GM23248 (cell line): ENCODE measurements at regions not wholly inside any gene's neighbourhood (a gene's known extent, or its start where the extent isn't known, plus 50 kb on each side); places are given as distances from the start of the nearest gene placed in this dataset.
A peak's percentile ranks its signal among the peaks of the same experiment; 100 is the strongest.

Experiments used
- DNase-seq: peaks from one replicate; pipeline ENCODE4 v3.0.0-alpha.2; 2015
- H2AFZ ChIP-seq: fragments of 200-600 bp; sonication (generic); 2 replicates; pipeline ENCODE4 v1.6.1; 2016; ENCODE audit warnings: antibody characterized with exemption
- H3F3A ChIP-seq: fragments of 200-600 bp; sonication (generic); 2 replicates; pipeline ENCODE4 v1.6.1; 2016; ENCODE audit warnings: mild to moderate bottlenecking, antibody characterized with exemption, mixed run types; ENCODE audit not compliant: insufficient read depth
- H3K27ac ChIP-seq: fragments of 200-600 bp; sonication (generic); 2 replicates; pipeline ENCODE4 v1.5.1; 2016; ENCODE audit warnings: mild to moderate bottlenecking
- H3K27me3 ChIP-seq: fragments of 200-600 bp; sonication (generic); replicated peaks from 2 replicates; pipeline ENCODE4 v1.6.1; 2016; ENCODE audit warnings: mild to moderate bottlenecking; ENCODE audit not compliant: insufficient read depth
- H3K36me3 ChIP-seq: fragments of 200-600 bp; sonication (generic); 2 replicates; pipeline ENCODE4 v1.6.1; 2016; ENCODE audit warnings: low read depth, mild to moderate bottlenecking
- H3K4me1 ChIP-seq: fragments of 200-600 bp; sonication (generic); 2 replicates; pipeline ENCODE4 v1.6.1; 2016; ENCODE audit warnings: mild to moderate bottlenecking; ENCODE audit not compliant: insufficient read depth
- H3K4me2 ChIP-seq: fragments of 200-600 bp; sonication (generic); one replicate; pipeline ENCODE4 v1.6.1; 2016; ENCODE audit warnings: mild to moderate bottlenecking; ENCODE audit not compliant: unreplicated experiment
- H3K4me3 ChIP-seq: fragments of 200-600 bp; sonication (generic); 2 replicates; pipeline ENCODE4 v1.5.1; 2016; ENCODE audit warnings: mild to moderate bottlenecking
- H3K79me2 ChIP-seq: fragments of 200-600 bp; sonication (generic); 2 replicates; pipeline ENCODE4 v1.6.1; 2016; ENCODE audit warnings: mild to moderate bottlenecking; ENCODE audit not compliant: insufficient read depth
- H3K9ac ChIP-seq: fragments of 200-600 bp; sonication (generic); 2 replicates; pipeline ENCODE4 v1.6.1; 2016; ENCODE audit warnings: mild to moderate bottlenecking
- H3K9me2 ChIP-seq: fragments of 200-600 bp; sonication (generic); 2 replicates; pipeline ENCODE4 v1.6.1; 2016; ENCODE audit warnings: mixed run types, mild to moderate bottlenecking, moderate library complexity; ENCODE audit not compliant: insufficient read depth
- H3K9me3 ChIP-seq: fragments of 200-600 bp; sonication (generic); one replicate; pipeline ENCODE4 v1.6.1; 2017; ENCODE audit warnings: low read depth
- H4K20me1 ChIP-seq: fragments of 200-600 bp; sonication (generic); 2 replicates; pipeline ENCODE4 v1.6.0; 2016; ENCODE audit not compliant: insufficient read depth
- EZH2 ChIP-seq: fragments of 200-600 bp; sonication (generic); IDR thresholded peaks from 2 replicates; pipeline ENCODE4 v1.6.1; 2018; ENCODE audit warnings: antibody characterized with exemption, mild to moderate bottlenecking; ENCODE audit not compliant: insufficient read depth, poor library complexity, severe bottlenecking
- EZH2phosphoT487 ChIP-seq: fragments of 200-600 bp; sonication (generic); IDR thresholded peaks from 2 replicates; pipeline ENCODE4 v1.6.1; 2018; ENCODE audit warnings: antibody characterized with exemption, moderate library complexity, mild to moderate bottlenecking, low read depth; ENCODE audit not compliant: insufficient read depth
- WGBS, 2 experiments: methylation state at CpG; one replicate each; pipeline ENCODE4 v1.1.6; 2015 to 2017; ENCODE audit warnings: low lambda C conversion rate in 2 of 2, low coverage in 1 of 2; ENCODE audit errors: missing lambda C conversion rate in 2 of 2; 5-methylcytosine and 5-hydroxymethylcytosine counted together
- in situ Hi-C: fragments of 300-500 bp; cut with MboI; formaldehyde crosslinking; loops from 2 replicates; pipeline ENCODE4 v1.15.0; 2020

DNA sequence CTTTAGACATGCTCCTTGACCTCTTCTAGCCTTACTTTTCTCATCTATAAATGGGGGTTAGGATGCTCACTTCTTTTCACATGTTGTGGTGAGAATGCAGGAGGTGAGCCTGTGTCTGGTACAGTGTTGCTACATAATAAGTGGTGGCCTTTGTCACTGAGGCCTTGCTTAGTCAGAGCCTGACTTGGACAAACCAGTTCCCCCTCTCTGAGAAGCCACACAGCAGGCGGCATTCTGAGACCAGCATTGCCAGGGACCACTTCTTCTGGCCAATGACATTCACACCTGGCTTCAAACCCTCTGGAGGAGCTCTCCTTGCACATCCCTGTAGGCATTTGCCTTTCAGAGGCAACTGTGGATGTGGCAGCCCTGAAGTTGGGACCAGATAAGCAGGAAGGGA, 95.7 kb downstream of the MINAR1 start:
- no peak overlapping the region for H3K4me2 ChIP-seq
- H3K9me2 ChIP-seq: no peaks in the 10 kb centered on the region
- no peak for DNase-seq
- no peak overlapping the region for H3K4me3 ChIP-seq
- H3K9ac ChIP-seq: no peak overlapping the region
- 0% methylated on average over 1 of the region's 1 CpG for WGBS, 2 experiments
- H3K27ac ChIP-seq: no peak overlapping the region
- H3K9me3 ChIP-seq: no peaks in the 10 kb centered on the region
- H3K4me1 ChIP-seq: no peaks in the 10 kb centered on the region
- in situ Hi-C loops: no loop called here
- no peak for TF ChIP-seq EZH2
- no peak for TF ChIP-seq EZH2phosphoT487
- 0 out of 2 replicates have a peak, but pooled peaks cover 5% of the 10 kb centered on the region for H3K27me3 ChIP-seq
- no peaks in the 10 kb centered on the region for H4K20me1 ChIP-seq
- no peak overlapping the region for H2AFZ ChIP-seq
- 0 out of 2 replicates have a peak, but pooled peaks cover under 1% of the 10 kb centered on the region for H3F3A ChIP-seq
- H3K36me3 ChIP-seq: no peaks in the 10 kb centered on the region
- H3K79me2 ChIP-seq: no peaks in the 10 kb centered on the region

DNA sequence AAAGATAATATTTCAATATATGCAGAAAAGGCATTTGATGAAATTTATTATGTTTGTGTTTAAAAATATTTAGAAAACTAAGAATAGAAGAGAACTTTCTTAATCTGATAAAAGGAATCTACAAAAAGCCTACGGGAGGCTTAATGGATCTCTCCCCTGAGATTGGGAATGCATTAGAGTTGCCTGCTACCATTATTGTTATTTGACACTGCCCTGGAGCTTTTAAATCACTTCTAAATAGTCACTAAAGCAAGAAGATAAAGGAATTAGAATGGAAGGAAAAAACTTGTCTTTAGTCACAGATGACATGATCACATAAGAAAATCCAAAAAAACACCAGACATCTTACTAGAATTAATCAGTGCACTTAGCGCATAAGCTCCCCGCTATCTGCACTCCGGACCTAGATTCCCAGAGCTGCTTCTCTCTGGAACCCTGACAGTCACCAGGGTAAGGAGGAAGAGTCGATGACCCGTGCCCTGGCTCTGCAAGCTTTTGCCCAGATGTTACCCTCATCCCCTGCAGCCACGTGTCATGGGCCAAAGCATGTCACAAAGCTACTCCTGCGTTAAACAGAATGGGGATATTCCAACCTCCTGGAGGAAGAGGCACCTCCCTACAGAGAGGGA, 97.1 kb downstream of the MINAR1 start:
- in situ Hi-C loops: no loop called here
- no peaks in the 10 kb centered on the region for H3K4me1 ChIP-seq
- no peaks in the 10 kb centered on the region for H3K9me2 ChIP-seq
- no peak for TF ChIP-seq EZH2
- no peak for TF ChIP-seq EZH2phosphoT487
- no peak overlapping the region for H3K27ac ChIP-seq
- H4K20me1 ChIP-seq: no peaks in the 10 kb centered on the region
- no peak overlapping the region for H3K4me3 ChIP-seq
- no peaks in the 10 kb centered on the region for H3K9me3 ChIP-seq
- 58% methylated on average over 8 of the region's 8 CpGs for WGBS, 2 experiments
- H2AFZ ChIP-seq: no peak overlapping the region
- H3K9ac ChIP-seq: no peak overlapping the region
- no peak overlapping the region for H3K4me2 ChIP-seq
- no peaks in the 10 kb centered on the region for H3F3A ChIP-seq
- H3K27me3 ChIP-seq: 0 out of 2 replicates have a peak, but pooled peaks cover 5% of the 10 kb centered on the region
- DNase-seq: no peak
- H3K79me2 ChIP-seq: no peaks in the 10 kb centered on the region
- H3K36me3 ChIP-seq: no peaks in the 10 kb centered on the region

DNA sequence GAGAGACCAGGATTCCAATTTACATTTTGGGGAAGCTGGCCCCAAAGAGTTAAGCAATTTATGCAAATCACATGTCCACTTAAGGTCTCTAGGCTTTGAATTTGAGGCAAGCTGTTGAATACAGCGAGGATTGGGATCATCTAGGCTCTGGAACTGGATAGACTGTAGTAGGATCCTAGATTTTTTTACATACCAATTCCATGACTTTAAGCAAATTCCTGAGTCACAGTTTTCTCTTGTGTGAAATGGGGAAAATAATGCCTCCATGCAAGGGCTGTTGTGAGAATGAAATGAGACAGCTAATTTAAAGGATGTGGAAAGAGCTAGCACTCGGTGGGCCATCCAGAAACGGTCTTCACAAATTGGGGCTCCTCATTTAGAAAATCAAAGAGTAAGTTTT, 103.4 kb downstream of the MINAR1 start:
- in situ Hi-C loops: no loop called here
- Histone ChIP-seq H2AFZ (no peak overlapping the region), H3K9ac (no peak overlapping the region), H4K20me1 (no peaks in the 10 kb centered on the region), H3F3A (no peaks in the 10 kb centered on the region), H3K4me3 (no peak overlapping the region), H3K36me3 (no peaks in the 10 kb centered on the region), H3K27ac (no peak overlapping the region), H3K9me3 (no peaks in the 10 kb centered on the region), H3K4me2 (no peak overlapping the region), H3K27me3 (peaks cover 5% of the 10 kb centered on the region; the same call in 1 of the 2 replicates), H3K9me2 (no peaks in the 10 kb centered on the region), H3K4me1 (no peaks in the 10 kb centered on the region), H3K79me2 (no peaks in the 10 kb centered on the region)
- no peak for TF ChIP-seq EZH2
- no peak for TF ChIP-seq EZH2phosphoT487
- 66 to 79% methylated on average over 3 of the region's 3 CpGs for WGBS, 2 experiments
- peak; percentile 46 for DNase-seq

DNA sequence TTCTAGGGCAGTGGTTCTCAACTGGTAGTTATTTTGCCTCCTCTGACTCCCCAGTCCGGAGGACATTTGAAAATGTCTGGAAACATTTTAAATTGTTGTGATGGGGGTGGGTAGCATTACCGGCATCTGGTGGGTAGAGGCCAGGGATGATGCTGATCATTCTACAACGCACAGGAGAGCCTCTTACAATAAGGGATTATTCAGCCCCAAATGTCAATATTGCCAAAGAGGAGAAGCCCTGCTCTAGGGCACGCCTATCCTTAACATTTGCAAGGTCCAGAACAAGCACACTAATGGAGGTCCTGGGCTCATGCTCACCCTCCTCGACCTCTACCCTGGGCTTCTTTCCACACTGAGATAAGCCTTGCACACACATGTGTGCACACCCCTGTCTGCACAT, 106.4 kb downstream of the MINAR1 start:
- no peaks in the 10 kb centered on the region for H3K79me2 ChIP-seq
- 51 to 54% methylated on average over 5 of the region's 5 CpGs for WGBS, 2 experiments
- DNase-seq: no peak

DNA sequence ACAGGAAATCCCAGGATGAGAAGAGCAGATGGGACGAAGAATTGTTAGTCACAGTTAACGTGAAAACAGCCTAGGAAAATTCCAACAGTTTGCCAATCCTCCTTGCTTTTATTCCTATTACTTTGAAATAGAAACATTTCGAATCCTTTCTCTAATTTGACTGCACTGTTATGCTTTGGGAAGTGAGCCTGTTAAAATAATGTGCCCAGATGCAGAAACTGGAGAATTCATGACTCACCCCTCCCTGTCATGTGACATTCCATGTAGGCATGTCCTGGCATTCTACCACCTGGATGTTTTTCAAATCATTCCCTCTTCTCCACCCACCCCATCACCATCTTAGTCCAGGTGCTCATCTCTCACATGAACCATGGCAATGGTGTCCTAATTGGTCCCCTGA, 107.3 kb downstream of the MINAR1 start:
- H3K9ac ChIP-seq: no peak overlapping the region
- 13 to 23% methylated on average over 3 of the region's 3 CpGs for WGBS, 2 experiments
- peak; percentile 43 for DNase-seq

More for the DNA sequence above, 106.4 kb downstream of the MINAR1 start:
- no peaks in the 10 kb centered on the region for H4K20me1 ChIP-seq
- no peak overlapping the region for H3K4me3 ChIP-seq
- H3K4me1 ChIP-seq: no peaks in the 10 kb centered on the region
- no peaks in the 10 kb centered on the region; the same call in 1 of the 2 replicates for H3K27me3 ChIP-seq
- in situ Hi-C loops: no loop called here
- no peak overlapping the region for H3K4me2 ChIP-seq
- H2AFZ ChIP-seq: no peak overlapping the region
- no peak for TF ChIP-seq EZH2
- no peak for TF ChIP-seq EZH2phosphoT487
- no peaks in the 10 kb centered on the region for H3K9me2 ChIP-seq
- H3F3A ChIP-seq: no peaks in the 10 kb centered on the region
- H3K27ac ChIP-seq: no peak overlapping the region
- no peaks in the 10 kb centered on the region for H3K36me3 ChIP-seq
- H3K9ac ChIP-seq: no peak overlapping the region
- H3K9me3 ChIP-seq: no peaks in the 10 kb centered on the region

More for the DNA sequence above, 107.3 kb downstream of the MINAR1 start:
- Histone ChIP-seq H3K27ac (no peak overlapping the region), H3K4me3 (no peak overlapping the region), H3K9me3 (no peaks in the 10 kb centered on the region), H3K36me3 (no peaks in the 10 kb centered on the region), H2AFZ (no peak overlapping the region), H3K9me2 (no peaks in the 10 kb centered on the region), H3K27me3 (no peaks in the 10 kb centered on the region; the same call in 1 of the 2 replicates), H3K4me1 (no peaks in the 10 kb centered on the region), H3K79me2 (no peaks in the 10 kb centered on the region), H3K4me2 (no peak overlapping the region), H3F3A (no peaks in the 10 kb centered on the region), H4K20me1 (no peaks in the 10 kb centered on the region)
- TF ChIP-seq EZH2: no peak
- in situ Hi-C loops: no loop called here
